Left forelimb (tissue), 1 donor: ENCODE measurements at regions not wholly inside any gene's neighbourhood (a gene's known extent, or its start where the extent isn't known, plus 50 kb on each side); places are given as distances from the start of the nearest gene placed in this dataset.
"Not testable (repeated sequence)": the region's sequence is repeated elsewhere in the genome, so short reads cannot be mapped to it uniquely, and the experiment has no call there.

Source experiments
- DNase-seq: peaks from one replicate; pipeline ENCODE4 v3.0.0-alpha.2; 2018; ENCODE audit warnings: low spot score

DNA sequence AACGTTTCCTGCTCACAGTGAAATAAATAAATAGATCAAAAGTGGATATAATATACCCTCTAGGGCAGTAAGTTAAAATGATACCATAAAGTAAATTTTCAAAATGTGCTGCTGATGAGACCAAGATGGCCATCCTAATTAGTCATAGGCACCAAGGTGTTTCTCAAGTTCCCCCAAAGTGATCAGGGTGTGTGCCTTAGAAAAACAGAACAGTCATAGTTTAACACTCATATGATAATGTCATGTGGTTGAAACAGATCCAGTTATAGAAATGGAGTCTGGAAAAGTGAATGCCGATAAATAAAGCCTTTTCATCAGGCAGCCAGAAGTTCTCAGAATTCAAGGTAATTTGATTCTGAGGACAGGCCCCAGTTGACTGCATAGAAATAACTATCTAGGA is 161.5 kb upstream of the CDKN2B start:
- DNase-seq = no peak

DNA sequence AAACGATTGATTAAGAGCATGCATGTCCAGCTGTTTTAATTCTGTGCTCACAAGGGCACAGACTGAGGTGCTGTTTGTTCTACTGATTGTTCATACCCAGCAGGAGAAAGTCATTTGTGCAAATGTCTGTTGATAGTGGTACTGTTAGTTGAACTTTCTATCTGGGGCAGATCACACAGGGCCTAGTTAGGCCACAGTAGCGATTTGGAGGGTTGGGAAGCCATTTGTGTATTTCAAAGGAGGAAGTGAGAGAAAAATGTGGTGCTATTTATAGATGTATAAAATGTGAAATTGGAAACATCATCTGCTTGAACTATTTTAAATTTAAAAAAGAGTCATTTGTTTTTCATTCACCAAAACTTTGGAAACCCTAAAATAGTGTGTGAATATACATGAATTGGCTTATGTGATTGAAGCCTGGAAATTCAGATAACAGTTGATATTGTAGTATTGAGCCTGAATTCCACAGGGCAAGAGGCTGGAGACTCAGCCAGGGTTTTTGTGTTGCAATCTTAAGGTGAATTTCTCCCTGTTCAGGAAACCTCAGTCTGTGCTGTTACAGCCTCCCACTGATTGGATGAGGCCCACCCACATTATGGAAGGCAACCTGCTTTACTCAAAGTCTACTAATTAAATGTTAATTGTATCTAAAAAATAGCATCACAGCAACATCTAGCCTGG is 162.0 kb upstream of the CDKN2B start:
- DNase-seq = no peak

DNA sequence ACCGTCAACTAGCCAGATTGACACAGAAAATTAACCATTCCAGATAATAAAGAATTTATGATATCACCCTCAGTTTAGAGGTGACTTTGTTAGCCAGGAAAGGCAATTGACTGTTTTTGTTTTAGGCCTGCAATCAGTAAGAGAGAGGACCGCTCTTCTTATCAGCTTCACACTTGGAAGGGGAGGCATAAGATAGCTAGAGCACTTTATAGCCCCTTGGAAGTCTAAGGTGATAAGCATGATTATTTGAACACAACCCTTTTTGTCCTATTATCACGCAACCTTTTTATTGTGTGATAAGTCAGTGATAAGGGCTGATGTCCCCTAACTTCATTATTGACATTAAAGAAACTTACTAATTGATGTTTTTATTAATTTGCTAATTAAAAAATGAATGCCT is 162.6 kb upstream of the CDKN2B start:
- DNase-seq = no peak

DNA sequence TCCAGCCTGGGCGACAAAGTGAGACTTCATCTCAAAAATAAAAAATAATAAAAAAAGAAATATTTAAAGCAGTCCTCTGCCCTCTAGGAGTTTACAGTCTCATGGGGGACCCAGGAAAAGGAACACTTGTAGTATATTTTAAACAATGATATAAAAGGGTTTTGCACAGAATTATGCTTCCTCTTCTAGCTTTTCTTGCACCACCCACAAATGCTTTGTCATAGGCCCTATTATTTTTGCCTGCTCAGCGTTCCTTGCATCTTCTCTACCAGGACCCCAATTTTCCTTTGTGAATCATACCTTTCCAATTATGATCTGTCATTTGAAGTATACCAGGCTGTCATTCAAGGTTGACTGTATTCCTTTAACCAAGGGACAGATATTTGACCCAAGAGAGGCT is 164.8 kb upstream of the CDKN2B start:
- DNase-seq = no peak

DNA sequence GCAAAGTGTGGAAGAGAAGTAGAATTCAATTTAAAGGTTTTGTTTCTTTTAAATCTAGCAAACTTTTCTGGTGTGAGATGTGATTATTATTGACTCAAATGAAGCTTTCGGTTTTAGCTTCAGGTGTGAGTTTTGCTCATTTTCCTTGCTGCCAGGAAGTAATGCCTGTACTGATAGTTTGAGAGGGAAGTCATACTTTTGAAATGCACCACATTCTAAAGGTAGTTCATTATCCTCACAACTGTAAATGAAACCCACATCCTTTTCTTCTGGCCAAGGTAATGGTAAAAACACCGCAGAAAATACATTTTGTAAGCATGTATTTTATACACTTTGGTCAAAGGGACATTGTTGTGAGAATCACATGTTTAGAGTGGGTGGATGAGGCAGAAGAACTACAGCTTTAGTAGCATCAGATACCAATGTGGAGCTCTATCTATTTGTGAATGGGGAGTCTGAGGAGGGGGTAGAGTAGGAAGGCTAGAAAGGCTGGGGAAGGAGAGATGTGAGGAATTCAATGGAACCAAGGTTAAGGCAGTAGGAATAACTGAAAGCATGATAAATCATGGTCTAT is 167.0 kb upstream of the CDKN2B start:
- DNase-seq = no peak

DNA sequence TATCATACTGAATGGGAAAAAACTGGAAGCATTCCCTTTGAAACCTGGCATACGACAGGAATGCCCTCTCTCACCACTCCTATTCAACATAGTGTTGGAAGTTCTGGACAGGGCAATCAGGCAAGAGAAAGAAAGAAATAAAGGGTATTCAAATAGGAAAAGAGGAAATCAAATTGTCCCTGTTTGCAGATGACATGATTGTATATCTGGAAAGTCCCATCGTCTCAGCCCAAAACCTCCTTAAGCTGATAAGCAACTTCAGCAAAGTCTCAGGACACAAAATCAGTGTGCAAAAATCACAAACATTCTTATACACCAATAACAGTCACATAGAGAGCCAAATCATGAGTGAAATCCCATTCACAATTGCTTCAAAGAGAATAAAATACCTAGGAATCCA is 171.9 kb upstream of the CDKN2B start:
- not testable (repeated sequence) for DNase-seq

DNA sequence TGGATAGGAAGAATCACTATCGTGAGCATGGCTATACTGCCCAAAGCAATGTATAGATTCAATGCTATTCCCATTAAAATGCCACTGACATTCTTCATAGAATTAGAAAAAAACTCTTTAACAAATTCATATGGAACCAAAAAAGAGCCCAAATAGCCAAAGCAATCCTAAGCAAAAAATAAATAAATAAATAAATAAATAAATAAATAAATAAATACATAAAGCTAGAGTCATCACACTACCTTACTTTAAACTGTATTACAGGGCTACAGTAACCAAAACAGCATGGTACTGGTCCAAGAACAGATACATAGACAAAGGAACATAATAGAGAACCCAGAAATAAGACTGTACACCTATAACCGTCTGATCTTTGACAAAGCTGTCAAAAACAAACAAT is 180.4 kb upstream of the CDKN2B start:
- no peak for DNase-seq

DNA sequence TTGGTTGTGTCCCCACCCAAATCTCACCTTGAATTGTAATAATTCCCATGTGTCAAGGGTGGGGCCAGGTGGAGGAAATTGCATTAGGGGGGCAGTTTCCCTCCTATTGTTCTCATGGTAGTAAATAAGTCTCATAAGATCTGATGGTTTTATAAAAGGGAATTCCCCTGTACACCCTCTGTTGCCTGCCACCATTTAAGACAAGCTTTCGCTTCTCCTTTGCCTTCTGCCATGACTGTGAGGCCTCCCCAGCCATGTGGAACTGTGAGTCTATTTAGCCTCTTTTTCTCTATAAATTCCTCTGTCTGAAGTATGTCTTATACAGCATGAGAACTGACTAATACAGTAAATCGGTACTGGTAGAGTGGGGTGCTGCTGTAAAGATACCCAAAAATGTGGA is 187.9 kb upstream of the CDKN2B start:
- DNase-seq = not testable (repeated sequence)

DNA sequence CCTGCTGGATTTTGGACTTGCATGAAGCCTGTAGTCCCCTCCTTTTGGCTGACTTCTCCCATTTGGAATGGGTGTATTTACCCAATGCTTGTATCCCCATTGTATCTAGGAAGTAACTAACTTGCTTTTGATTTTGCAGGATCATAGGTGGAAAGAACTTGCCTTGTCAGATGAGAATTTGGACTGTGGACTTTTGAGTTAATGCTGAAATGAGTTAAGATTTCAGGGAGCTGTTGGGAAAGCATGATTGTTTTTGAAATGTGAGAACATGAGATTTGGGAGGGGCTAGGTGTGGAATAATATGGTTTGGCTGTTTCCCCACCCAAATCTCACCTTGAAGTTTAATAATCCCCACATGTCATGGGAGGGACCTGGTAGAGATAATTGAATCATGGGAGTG is 189.6 kb upstream of the CDKN2B start:
- DNase-seq = no peak

DNA sequence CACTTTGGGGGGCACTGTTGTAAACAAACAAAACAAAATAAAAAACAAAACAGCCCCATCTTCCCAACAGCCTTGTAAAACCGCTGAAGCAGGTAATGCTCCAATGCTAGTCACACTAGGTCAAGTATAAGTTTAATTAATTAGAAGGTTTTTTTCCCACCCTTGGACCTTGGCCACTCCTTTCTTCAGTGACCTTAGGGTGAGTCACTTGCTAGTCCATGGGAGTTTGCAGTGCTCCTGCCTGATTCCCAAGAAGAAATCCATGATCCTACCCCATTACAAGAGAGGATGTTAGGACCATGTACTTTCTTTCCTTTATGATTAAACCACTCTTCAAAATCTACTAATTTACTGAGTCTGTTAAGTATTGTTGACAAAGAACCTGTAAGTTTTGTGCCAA is 192.2 kb upstream of the CDKN2B start:
- DNase-seq = no peak

DNA sequence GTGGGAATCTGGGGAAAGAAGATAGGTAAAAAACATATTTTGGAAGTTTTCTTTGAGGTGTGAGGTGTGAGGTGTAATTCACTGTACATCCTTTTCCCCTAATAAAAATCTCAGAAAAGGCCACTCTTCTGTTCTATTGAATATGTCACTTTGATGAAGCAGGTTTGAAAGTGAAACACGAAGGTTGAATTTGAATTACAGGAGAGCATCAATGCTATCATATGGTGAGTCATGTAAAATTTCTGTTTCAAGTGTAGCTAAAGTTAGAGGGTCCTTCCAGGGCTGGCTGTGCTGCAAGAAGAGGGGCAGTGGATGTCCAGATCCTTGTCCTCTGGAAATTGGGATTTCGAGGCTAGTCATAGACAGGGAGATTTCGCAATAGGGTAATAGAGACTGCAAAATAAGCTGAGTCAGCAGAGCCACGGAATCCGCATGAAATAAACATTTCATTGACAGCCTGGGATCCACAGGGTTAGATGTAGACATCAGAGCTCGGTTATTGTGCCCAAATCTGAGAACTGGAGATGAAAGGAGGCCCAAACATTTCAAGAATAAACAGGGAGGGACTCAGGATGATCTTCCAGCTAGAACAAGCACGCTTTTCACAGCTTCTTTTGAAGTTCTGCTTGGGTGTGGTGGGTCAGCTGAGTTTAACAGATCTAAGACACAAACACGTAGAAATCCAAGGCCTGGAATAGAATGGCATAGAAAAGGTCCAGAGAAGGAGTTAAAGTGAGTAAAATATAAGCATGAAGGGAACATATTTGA is 194.4 kb upstream of the CDKN2B start:
- DNase-seq = no peak

DNA sequence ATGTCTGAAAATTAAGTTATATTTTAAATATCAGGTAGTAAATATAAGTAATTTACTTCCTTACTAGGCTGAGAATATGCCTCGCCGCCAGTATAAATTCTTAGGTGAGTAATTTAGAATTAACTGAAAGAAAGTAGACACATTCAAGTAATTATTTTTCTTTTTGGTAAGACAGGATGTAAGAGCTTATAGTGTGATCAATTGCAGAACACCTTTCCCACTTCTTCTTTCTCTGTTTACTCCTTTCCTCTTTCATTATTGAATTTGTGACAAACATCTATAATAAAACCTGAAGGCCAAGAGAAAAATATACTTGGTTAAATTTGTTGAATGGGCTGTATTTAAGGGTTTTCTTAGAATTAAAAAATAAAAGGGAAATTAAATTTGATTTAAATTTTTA is 195.1 kb upstream of the CDKN2B start:
- DNase-seq = no peak

DNA sequence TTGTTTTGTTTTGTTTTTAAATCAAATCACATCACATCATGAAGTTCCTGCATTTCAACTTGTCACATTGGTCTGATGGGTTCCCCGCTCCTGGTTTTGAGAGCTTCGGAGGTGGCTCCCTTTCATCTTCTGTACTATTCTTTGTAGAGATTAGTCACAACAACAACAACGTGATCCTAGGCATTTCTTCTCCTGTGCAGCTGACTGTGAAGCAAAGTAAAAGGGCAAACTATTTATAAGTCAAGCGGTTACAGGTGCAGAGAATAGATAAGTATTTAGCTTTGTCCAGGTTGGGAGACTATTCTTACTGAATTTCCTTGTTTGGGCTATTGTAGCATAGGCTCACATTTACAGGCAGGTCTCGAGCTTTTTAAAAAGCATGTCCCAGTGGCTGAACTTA is 197.7 kb upstream of the CDKN2B start:
- no peak for DNase-seq

DNA sequence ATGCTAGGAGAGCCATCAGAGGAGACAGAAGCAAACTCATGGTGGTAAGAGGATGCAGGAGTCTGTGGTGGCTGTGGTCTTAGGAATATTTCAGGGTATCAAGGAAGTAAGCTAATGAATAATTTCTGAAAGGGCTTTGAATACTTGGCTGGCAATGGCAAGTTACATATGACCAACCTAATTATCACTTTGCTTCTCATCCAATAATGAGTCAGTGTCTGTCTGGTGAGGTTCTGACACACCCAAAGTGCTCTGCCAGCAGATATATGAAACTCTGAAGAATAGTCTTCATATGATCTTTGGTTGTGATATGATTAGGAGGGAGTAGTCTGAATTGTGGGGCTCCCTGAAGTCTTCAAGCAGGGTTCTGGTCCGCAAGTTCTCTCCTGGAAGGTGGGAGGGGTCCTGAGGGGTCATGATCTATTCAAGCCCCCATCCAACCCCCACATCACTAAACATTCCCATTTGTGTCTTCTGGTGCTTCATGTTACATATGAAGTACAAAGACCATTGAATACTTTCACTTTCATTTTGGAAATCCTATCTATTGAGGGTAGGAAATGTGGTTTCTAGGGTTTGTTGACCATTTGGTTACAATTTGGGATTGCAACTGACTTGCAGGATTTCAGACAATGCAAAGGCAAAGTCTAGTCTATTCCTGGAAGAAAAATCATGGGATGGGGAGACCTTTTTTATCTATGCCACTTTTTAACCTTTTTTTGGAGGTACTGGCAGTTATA is 199.9 kb upstream of the CDKN2B start:
- DNase-seq = no peak

DNA sequence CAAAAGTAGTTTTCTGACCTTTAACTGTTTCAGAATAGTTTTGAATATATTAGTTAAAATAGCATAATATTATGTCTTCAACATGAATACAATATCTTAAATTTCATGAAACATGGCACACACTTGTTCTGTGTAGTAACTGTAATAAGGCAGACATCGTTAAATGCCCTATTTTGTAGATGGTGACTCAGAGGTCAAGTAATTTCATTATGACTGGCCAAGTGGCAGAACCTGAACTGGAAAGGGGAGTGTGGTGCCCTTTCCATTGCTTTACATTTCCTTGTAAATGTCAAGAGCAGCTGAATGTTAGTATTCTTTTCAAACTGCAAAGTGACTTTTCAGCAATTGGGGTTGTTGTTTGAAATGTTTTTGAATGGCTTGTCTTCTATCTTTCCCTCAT is 201.2 kb upstream of the CDKN2B start:
- DNase-seq = no peak

DNA sequence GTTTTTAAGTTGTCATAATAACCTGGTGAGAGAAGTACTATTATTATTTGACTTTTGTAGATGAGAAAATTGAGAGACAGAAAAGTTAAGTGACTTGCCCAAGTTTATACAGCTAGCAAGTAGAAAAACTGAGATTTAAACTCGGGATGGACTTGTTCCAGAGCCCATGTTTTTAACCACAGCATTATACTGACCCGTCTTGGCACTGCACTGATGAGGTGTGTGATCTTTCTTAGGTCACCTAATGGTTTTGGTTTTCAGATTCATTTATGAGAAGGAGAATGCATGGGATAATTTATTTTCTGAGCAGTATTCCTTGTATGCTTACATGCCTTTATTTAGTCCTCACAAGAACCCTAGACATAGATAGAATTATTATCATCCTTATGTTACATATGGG is 201.8 kb upstream of the CDKN2B start:
- no peak for DNase-seq

DNA sequence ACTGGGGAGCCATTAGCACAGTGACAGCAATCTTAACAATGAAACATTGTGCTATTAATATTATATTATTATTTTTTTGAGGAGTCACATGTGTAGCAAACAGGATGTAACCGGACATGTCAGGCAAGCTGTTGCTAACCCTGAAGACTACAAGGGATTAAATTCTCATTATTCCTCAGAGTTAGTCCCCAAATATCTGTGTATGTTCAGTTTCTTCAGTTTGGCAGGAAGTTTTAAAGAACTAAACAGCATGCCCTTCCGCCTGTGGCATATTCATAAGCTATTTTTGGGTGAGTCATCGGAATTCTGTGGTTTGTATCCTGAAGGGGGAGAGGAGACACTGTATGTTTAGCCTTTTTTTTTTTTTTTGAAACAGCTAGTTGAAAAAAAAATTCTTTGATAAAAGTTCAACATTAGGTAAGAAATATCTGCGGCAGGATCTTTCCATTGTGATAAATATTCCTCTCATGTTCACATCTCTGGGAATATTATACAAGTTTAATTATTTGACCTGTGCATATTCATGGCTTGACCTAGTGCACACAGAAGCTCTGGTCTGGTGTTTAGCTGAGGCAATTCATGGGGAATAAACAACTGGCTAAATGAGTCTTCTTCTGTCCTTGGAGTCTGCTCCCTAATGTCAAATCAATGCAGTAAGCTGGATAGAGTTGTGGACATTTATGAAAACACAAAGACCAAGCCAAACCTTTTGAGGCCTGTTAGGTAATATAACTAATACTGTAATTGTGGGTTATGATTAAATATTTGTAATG is 202.7 kb upstream of the CDKN2B start:
- no peak for DNase-seq

DNA sequence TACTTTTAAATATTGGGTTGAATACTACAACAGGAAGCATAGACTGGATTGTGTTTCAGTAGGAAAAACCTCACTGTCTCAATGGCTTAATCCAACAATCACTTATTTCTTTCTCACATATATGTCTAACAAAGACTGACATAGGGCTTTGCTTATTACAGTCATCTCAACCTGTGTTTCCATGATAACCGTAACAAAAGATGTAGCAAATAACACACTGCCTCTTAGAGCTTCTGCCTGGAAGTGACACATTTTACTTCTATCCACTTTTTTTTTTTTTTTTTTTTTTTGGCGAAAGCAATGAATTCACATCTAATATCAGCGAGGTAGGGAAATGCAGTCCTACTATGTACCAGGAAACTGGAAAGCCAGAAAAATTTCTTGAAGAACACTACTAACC is 204.9 kb upstream of the CDKN2B start:
- DNase-seq = no peak

DNA sequence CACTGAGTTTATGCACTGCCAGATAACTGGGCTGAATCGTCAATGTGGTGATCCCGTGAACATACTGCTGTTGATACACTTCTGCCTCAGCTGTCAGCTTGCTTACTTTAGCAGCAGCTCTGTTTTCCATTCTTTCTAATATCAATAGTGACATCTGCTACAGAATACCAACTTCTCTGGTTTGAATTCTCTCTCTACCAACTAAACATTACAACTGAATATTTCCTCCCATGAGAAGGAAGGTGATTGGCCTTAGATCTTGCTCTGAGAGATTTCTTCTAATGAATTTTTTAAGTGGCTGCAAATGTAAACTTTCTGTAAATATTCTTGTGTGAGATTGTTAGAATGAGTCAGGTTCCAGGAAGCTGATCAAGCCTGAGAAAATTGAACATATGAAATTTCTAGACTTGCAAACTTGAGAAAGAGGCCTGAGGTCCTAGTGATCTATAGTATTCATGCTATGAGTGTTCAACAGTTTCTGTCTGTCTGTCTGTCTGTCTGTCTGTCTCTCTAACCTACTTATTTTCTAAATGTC is 205.5 kb upstream of the CDKN2B start:
- DNase-seq = no peak

DNA sequence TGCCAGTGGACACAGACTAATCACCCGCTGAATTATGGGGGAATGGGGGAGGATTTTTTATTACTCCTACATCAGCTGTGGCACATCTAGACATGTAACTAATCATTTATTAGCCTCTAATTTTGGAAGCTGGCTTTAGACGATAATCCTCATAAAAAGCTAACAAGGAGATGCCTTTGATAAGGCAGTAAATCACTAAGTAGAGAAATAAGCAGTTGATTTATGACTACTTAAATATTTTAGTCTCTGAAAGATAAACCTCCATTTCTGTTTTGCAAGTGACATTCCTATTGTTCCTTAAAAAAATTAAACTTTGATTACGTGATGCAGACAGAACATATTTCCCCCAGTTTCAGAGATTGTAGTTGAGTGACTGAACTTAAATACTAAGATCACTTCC is 206.4 kb upstream of the CDKN2B start:
- no peak for DNase-seq

DNA sequence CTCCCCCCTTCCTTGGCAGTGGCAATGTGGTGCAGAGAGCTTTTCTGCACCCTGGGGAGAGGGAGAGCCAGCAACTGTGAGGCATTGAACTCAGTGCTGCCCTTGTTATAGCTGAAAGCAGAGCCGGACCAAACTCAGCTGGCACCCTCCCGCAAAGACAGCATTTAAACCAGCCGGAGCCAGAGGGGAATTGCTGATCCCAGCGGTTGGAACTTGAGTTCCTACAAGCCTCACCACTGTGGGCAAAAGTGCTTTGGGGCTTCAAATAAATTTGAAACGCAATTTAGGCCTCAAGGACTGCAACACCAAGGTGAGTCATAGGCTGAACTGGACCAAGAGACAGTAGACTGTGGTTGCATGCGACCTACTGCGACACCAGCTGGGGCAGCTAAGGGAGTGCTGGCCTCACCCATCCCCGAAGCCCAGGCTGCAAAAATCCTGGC is 207.6 kb upstream of the CDKN2B start:
- no peak for DNase-seq

DNA sequence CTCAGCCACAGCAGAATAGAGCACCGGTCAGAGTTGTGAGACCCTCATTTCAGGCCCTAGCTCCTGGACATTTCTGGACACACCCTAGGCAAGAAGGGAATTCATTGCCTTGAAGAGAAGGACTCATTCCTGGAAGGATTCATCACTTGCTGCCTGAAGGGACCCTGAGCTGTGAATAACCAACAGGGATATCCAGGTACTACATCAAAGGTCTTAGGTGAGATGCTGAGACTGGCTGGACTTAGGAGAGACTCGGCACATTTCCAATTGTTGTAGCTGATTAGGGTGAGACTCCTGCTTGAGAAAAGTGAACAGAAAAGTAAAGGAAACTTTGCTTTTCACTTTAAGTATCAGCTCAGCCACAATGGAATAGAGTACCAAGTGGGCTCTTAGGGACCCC is 208.1 kb upstream of the CDKN2B start:
- no peak for DNase-seq
